ENCODE measurements at regions not wholly inside any gene's neighbourhood (a gene's known extent, or its start where the extent isn't known, plus 50 kb on each side); places are given as distances from the start of the nearest gene placed in this dataset.
A peak's percentile ranks its signal among the peaks of the same experiment; 100 is the strongest.

- TF ChIP-seq SPI1 (IDR thresholded peaks at IDR 0.05; ENCODE audit: low read depth, low read length) (peak; percentile 47; the same call in 1 of the 2 replicates), TAF1 (IDR thresholded peaks at IDR 0.05; ENCODE audit: low read depth, low read length) (no peak)
Measured at GRCh38 chr9:547314-547713, 294.2 kb upstream of the DMRT1 start.

Measured in GM12891 (cell line).